HuH-7.5 (cell line): ENCODE measurements at regions not wholly inside any gene's neighbourhood (a gene's known extent, or its start where the extent isn't known, plus 50 kb on each side); places are given as distances from the start of the nearest gene placed in this dataset.
A peak's percentile ranks its signal among the peaks of the same experiment; 100 is the strongest.

ENCODE experiments used
- DNase-seq: peaks from one replicate; pipeline ENCODE4 v3.0.0; 2011; ENCODE audit warnings: low spot score

GRCh38 chr9:105861972-105862371 lies 167.6 kb downstream of the TMEM38B start:
- DNase-seq: no peak

GRCh38 chr9:105864248-105864898 lies 170.0 kb downstream of the TMEM38B start:
- no peak for DNase-seq

GRCh38 chr9:105865285-105865684 lies 170.9 kb downstream of the TMEM38B start:
- no peak for DNase-seq

- no peak for DNase-seq
These were observed 177.2 kb downstream of the TMEM38B start for GRCh38 chr9:105871540-105871939.

GRCh38 chr9:105873801-105874200 lies 179.5 kb downstream of the TMEM38B start:
- no peak for DNase-seq

- no peak for DNase-seq
These were observed 183.4 kb downstream of the TMEM38B start for GRCh38 chr9:105877721-105878120.

GRCh38 chr9:105879181-105879580 lies 184.8 kb downstream of the TMEM38B start:
- DNase-seq: no peak

- no peak for DNase-seq
These were observed 186.2 kb downstream of the TMEM38B start for GRCh38 chr9:105880517-105880916.

GRCh38 chr9:105881021-105881420 lies 186.7 kb downstream of the TMEM38B start:
- no peak for DNase-seq

- DNase-seq: peak; percentile 36
These were observed 187.5 kb downstream of the TMEM38B start for GRCh38 chr9:105881654-105882349.

- DNase-seq: no peak
These were observed 189.5 kb downstream of the TMEM38B start for GRCh38 chr9:105883847-105884246.

GRCh38 chr9:105884416-105884815 lies 190.1 kb downstream of the TMEM38B start:
- DNase-seq: no peak

- no peak for DNase-seq
These were observed 191.8 kb downstream of the TMEM38B start for GRCh38 chr9:105886136-105886535.

GRCh38 chr9:105887679-105888078 lies 193.3 kb downstream of the TMEM38B start:
- DNase-seq: no peak

GRCh38 chr9:105890046-105890822 lies 195.9 kb downstream of the TMEM38B start:
- DNase-seq: no peak

GRCh38 chr9:105900123-105900522 lies 205.8 kb downstream of the TMEM38B start:
- no peak for DNase-seq

- peak; percentile 63 for DNase-seq
These were observed 207.3 kb downstream of the TMEM38B start for GRCh38 chr9:105901514-105902109.

GRCh38 chr9:105908069-105908468 lies 213.7 kb downstream of the TMEM38B start:
- DNase-seq: no peak

- DNase-seq: no peak
These were observed 217.0 kb downstream of the TMEM38B start for GRCh38 chr9:105911104-105911911.

GRCh38 chr9:105912157-105912862 lies 218.0 kb downstream of the TMEM38B start:
- no peak for DNase-seq

GRCh38 chr9:105912863-105913516 lies 218.6 kb downstream of the TMEM38B start:
- peak; percentile 10 for DNase-seq
